ENCODE measurements at regions not wholly inside any gene's neighbourhood (a gene's known extent, or its start where the extent isn't known, plus 50 kb on each side); places are given as distances from the start of the nearest gene placed in this dataset.
A peak's percentile ranks its signal among the peaks of the same experiment; 100 is the strongest.

- TF ChIP-seq GATA3 (IDR thresholded peaks at IDR 0.05; ENCODE audit: low read depth, low read length) = peak; percentile 87
- peak; percentile 90 for TF ChIP-seq GATA2 (IDR thresholded peaks at IDR 0.05; ENCODE audit: low read depth, low read length)
Measured at GRCh38 chr6:21997119-21998037, 299.5 kb downstream of the PRL start.

- TF ChIP-seq GATA3 (IDR thresholded peaks at IDR 0.05; ENCODE audit: low read depth, low read length) (no peak), GATA2 (IDR thresholded peaks at IDR 0.05; ENCODE audit: low read depth, low read length) (no peak)
Measured at GRCh38 chr6:21998582-21998981, 298.3 kb downstream of the PRL start.

GRCh38 chr6:21999012-21999528 lies 297.8 kb downstream of the PRL start:
- TF ChIP-seq GATA2 (IDR thresholded peaks at IDR 0.05; ENCODE audit: low read depth, low read length) (peak; percentile 42), GATA3 (IDR thresholded peaks at IDR 0.05; ENCODE audit: low read depth, low read length) (no peak)

- TF ChIP-seq GATA3 (IDR thresholded peaks at IDR 0.05; ENCODE audit: low read depth, low read length) (no peak), GATA2 (IDR thresholded peaks at IDR 0.05; ENCODE audit: low read depth, low read length) (no peak)
Measured at GRCh38 chr6:21999741-22000140, 297.1 kb downstream of the PRL start.

GRCh38 chr6:22001396-22002027 lies 295.3 kb downstream of the PRL start:
- TF ChIP-seq GATA3 (IDR thresholded peaks at IDR 0.05; ENCODE audit: low read depth, low read length) = no peak
- TF ChIP-seq GATA2 (IDR thresholded peaks at IDR 0.05; ENCODE audit: low read depth, low read length) = no peak

- TF ChIP-seq GATA3 (IDR thresholded peaks at IDR 0.05; ENCODE audit: low read depth, low read length) = no peak
- TF ChIP-seq GATA2 (IDR thresholded peaks at IDR 0.05; ENCODE audit: low read depth, low read length) = no peak
Measured at GRCh38 chr6:22003287-22003686, 293.5 kb downstream of the PRL start.

- TF ChIP-seq GATA3 (IDR thresholded peaks at IDR 0.05; ENCODE audit: low read depth, low read length) (no peak), GATA2 (IDR thresholded peaks at IDR 0.05; ENCODE audit: low read depth, low read length) (no peak)
Measured at GRCh38 chr6:22006795-22007194, 290.0 kb downstream of the PRL start.

GRCh38 chr6:22007469-22007868 lies 289.4 kb downstream of the PRL start:
- TF ChIP-seq GATA2 (IDR thresholded peaks at IDR 0.05; ENCODE audit: low read depth, low read length) (no peak), GATA3 (IDR thresholded peaks at IDR 0.05; ENCODE audit: low read depth, low read length) (no peak)

GRCh38 chr6:22008248-22008836 lies 288.5 kb downstream of the PRL start:
- TF ChIP-seq GATA2 (IDR thresholded peaks at IDR 0.05; ENCODE audit: low read depth, low read length) = no peak
- no peak for TF ChIP-seq GATA3 (IDR thresholded peaks at IDR 0.05; ENCODE audit: low read depth, low read length)

- no peak for TF ChIP-seq GATA2 (IDR thresholded peaks at IDR 0.05; ENCODE audit: low read depth, low read length)
- no peak for TF ChIP-seq GATA3 (IDR thresholded peaks at IDR 0.05; ENCODE audit: low read depth, low read length)
Measured at GRCh38 chr6:22010102-22010501, 286.7 kb downstream of the PRL start.

- TF ChIP-seq GATA2 (IDR thresholded peaks at IDR 0.05; ENCODE audit: low read depth, low read length) = no peak
- no peak for TF ChIP-seq GATA3 (IDR thresholded peaks at IDR 0.05; ENCODE audit: low read depth, low read length)
Measured at GRCh38 chr6:22015216-22015615, 281.6 kb downstream of the PRL start.

GRCh38 chr6:22015944-22016343 lies 280.9 kb downstream of the PRL start:
- TF ChIP-seq GATA2 (IDR thresholded peaks at IDR 0.05; ENCODE audit: low read depth, low read length) = no peak
- TF ChIP-seq GATA3 (IDR thresholded peaks at IDR 0.05; ENCODE audit: low read depth, low read length) = no peak

- no peak for TF ChIP-seq GATA3 (IDR thresholded peaks at IDR 0.05; ENCODE audit: low read depth, low read length)
Measured at GRCh38 chr6:22017272-22017671, 279.6 kb downstream of the PRL start.

- no peak for TF ChIP-seq GATA3 (IDR thresholded peaks at IDR 0.05; ENCODE audit: low read depth, low read length)
Measured at GRCh38 chr6:22017766-22018165, 279.1 kb downstream of the PRL start.
